ENCODE measurements at regions not wholly inside any gene's neighbourhood (a gene's known extent, or its start where the extent isn't known, plus 50 kb on each side); places are given as distances from the start of the nearest gene placed in this dataset.

DNA sequence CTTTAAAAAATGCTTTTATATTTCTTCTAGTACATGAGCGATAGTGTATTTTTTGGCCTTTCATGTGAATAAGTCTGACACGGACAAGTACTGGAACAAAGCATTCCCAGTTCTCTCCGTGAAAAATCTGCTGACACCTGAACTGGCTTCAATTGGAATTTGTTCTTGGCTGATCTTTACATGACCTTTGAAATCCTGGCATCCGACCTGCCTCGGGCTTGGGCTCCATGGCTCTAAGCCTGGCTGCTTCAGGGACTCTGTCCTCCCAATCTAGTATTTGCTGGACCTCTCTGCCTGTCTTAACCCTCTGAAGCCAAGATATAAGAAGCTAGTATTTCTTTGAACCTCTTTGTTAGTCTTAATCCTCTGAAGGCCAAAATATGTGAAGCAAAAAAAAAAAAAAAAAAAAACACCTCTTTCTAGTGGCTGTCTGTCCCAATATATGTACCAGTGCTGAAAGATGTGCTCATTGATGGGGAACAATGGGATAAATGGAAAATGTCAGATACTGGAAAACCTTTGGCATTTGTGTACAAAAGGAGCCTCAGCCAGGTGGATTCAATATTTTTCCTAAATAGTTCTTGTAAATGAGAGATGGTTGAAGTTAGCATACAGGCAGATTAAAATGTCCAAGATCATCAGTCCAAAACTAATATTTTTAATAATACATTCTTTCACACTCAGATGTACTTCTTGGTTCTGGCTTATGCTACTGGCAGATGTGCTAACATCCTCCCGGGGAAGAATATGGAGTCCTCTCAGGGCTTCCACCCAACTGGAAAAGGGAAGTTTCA, 470.6 kb downstream of the TUSC1 start:
- no peaks in the 10 kb centered on the region for H3K9me3 ChIP-seq
- H3K4me1 ChIP-seq, result no peaks in the 10 kb centered on the region
- TF ChIP-seq, protein P1, sequence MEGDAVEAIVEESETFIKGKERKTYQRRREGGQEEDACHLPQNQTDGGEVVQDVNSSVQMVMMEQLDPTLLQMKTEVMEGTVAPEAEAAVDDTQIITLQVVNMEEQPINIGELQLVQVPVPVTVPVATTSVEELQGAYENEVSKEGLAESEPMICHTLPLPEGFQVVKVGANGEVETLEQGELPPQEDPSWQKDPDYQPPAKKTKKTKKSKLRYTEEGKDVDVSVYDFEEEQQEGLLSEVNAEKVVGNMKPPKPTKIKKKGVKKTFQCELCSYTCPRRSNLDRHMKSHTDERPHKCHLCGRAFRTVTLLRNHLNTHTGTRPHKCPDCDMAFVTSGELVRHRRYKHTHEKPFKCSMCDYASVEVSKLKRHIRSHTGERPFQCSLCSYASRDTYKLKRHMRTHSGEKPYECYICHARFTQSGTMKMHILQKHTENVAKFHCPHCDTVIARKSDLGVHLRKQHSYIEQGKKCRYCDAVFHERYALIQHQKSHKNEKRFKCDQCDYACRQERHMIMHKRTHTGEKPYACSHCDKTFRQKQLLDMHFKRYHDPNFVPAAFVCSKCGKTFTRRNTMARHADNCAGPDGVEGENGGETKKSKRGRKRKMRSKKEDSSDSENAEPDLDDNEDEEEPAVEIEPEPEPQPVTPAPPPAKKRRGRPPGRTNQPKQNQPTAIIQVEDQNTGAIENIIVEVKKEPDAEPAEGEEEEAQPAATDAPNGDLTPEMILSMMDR (IDR thresholded peaks at IDR 0.05), result no peak
- 15 to 25% (median 18%) methylated on average over 6 of the region's 6 CpGs for WGBS, 3 donors
- H3K27me3 ChIP-seq (ENCODE audit: insufficient read depth in 3 of 3, low read length in 2 of 3), result no peaks in the 10 kb centered on the region
- intact Hi-C loops (cut with DNase I), result no loop called here
- DNase-seq, result no peak
- H3K27ac ChIP-seq, result no peak overlapping the region
- no peaks in the 10 kb centered on the region for H3K36me3 ChIP-seq (ENCODE audit: insufficient read depth in 1 of 2, low read depth in 1 of 2)
- H3K4me3 ChIP-seq, result no peak overlapping the region
- ATAC-seq, result no peak

DNA sequence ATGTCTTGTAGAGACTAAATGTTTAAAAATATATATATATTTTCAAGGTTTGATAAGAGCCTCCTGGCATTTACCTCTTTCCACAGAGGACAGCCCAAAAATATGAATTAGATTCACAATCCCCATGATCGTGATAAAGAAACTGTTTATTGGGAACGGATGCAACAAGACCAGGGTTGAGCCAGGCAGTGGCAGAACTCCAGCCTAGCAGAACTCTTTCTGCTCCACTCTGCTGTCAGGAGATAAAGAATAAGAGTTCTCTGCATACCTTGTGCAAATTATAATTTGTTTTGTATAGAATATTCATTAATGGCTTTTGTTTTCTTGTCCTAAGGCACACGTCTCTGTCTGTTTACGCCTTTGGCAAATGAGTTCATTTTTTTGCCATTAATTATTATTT, 472.2 kb downstream of the TUSC1 start:
- no peaks in the 10 kb centered on the region for H3K36me3 ChIP-seq (ENCODE audit: insufficient read depth in 1 of 2, low read depth in 1 of 2)
- TF ChIP-seq, protein P1 (IDR thresholded peaks at IDR 0.05), result no peak
- H3K4me3 ChIP-seq, result no peak overlapping the region
- ATAC-seq, result no peak
- no peaks in the 10 kb centered on the region for H3K9me3 ChIP-seq
- H3K4me1 ChIP-seq, result no peaks in the 10 kb centered on the region
- intact Hi-C loops (cut with DNase I), result no loop called here
- no peak for DNase-seq
- WGBS, 3 donors, result 49 to 51% (median 49%) methylated on average over 4 of the region's 4 CpGs
- no peaks in the 10 kb centered on the region for H3K27me3 ChIP-seq (ENCODE audit: insufficient read depth in 3 of 3, low read length in 2 of 3)
- H3K27ac ChIP-seq, result no peak overlapping the region

DNA sequence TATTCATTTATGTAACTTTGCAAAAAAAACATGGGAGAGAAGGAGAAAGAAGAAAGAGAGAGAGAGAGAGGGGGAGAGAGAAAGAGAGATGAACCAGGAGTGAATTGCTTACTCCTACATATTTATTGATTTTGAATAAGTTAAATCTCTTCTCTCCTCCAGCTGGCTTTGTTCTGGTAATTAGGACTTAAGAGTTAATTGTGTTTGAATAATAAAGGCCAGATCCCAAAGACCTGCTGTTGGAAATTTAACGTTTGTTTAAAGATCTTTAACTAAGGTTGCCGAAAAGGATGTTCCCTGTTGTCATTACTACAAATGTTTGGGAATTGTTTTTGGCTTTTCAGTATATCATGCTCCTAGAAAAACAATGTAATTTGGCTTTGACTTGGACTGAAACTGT, 473.0 kb downstream of the TUSC1 start:
- intact Hi-C loops (cut with DNase I), result no loop called here
- TF ChIP-seq, protein P1 (IDR thresholded peaks at IDR 0.05), result no peak
- H3K27me3 ChIP-seq (ENCODE audit: insufficient read depth in 3 of 3, low read length in 2 of 3), result no peaks in the 10 kb centered on the region
- DNase-seq (no peak), ATAC-seq (no peak)
- H3K4me3 ChIP-seq, result no peak overlapping the region
- H3K9me3 ChIP-seq, result no peaks in the 10 kb centered on the region
- H3K4me1 ChIP-seq, result no peaks in the 10 kb centered on the region
- H3K27ac ChIP-seq, result no peak overlapping the region
- WGBS, 3 donors, result 25 to 38% (median 37%) methylated on average over 2 of the region's 2 CpGs
- no peaks in the 10 kb centered on the region for H3K36me3 ChIP-seq (ENCODE audit: insufficient read depth in 1 of 2, low read depth in 1 of 2)

DNA sequence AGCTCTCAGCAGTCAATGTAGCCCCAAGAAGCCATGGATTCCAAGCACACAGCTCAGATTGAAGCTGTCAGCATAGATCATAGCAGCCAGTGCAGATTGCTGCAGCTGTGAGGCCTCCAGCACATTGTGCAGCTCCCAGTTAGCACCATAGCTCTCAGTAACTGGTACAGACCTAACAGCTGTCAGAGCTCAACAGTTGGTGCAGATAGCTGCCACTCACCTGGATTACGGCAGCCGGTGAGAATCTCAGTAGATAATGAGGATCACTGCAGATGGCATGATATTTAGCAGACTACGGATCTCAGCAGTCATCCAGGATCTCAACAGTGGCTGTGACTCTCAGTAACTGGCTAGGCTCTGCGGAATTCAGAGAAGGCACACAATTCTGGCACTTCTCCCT, 500.4 kb downstream of the TUSC1 start:
- WGBS, 3 donors, result 76 to 88% (median 77%) methylated on average over 4 of the region's 4 CpGs
- TF ChIP-seq, protein P1 (IDR thresholded peaks at IDR 0.05), result no peak
- H3K36me3 ChIP-seq (ENCODE audit: insufficient read depth in 1 of 2, low read depth in 1 of 2), result no peaks in the 10 kb centered on the region
- DNase-seq (no peak), ATAC-seq (no peak)
- H3K27ac ChIP-seq, result no peak overlapping the region
- H3K4me1 ChIP-seq, result no peaks in the 10 kb centered on the region
- peaks cover 10% of the 10 kb centered on the region for H3K9me3 ChIP-seq
- H3K4me3 ChIP-seq, result no peak overlapping the region
- intact Hi-C loops (cut with DNase I), result no loop called here
- H3K27me3 ChIP-seq (ENCODE audit: insufficient read depth in 3 of 3, low read length in 2 of 3), result no peaks in the 10 kb centered on the region

DNA sequence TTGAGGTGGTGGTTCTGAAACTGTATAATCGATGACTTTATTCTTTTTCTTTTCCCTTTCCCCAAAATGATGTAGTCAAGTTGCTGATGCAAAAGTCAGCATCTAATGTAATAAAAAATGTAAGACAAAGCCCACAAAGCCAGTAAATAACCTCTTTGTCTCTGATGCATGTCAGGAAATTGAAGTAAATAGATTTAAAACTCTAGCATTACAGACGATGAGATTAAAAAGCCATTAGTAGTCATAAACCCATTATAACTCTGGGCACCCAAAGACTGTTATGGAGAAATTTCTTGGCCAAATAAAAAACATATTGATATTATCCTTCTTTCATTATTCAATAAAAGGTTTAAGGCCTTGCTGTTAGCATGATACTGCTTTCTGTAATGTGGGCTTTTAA, 548.7 kb downstream of the TUSC1 start:
- intact Hi-C loops (cut with DNase I), result no loop called here
- no peaks in the 10 kb centered on the region for H3K4me1 ChIP-seq
- H3K36me3 ChIP-seq (ENCODE audit: insufficient read depth in 1 of 2, low read depth in 1 of 2), result no peaks in the 10 kb centered on the region
- H3K27me3 ChIP-seq (ENCODE audit: insufficient read depth in 3 of 3, low read length in 2 of 3), result no peaks in the 10 kb centered on the region
- TF ChIP-seq, protein P1 (IDR thresholded peaks at IDR 0.05), result no peak
- H3K27ac ChIP-seq, result no peak overlapping the region
- DNase-seq (no peak), ATAC-seq (no peak)
- no peak overlapping the region for H3K4me3 ChIP-seq
- H3K9me3 ChIP-seq, result no peaks in the 10 kb centered on the region
- 86 to 90% (median 86%) methylated on average over 2 of the region's 2 CpGs for WGBS, 3 donors

All from psoas muscle (tissue), 7 donors.